Epithelial cell of esophagus (primary cell): ENCODE measurements at regions not wholly inside any gene's neighbourhood (a gene's known extent, or its start where the extent isn't known, plus 50 kb on each side); places are given as distances from the start of the nearest gene placed in this dataset.

Source experiments
- DNase-seq: peaks from one replicate; pipeline ENCODE4 v3.0.0; 2010; ENCODE audit warnings: low read depth
- H3K4me3 ChIP-seq: 2 replicates; pipeline ENCODE4 v1.5.1; 2011; ENCODE audit warnings: mild to moderate bottlenecking, low read length, control low read depth
- CTCF ChIP-seq: IDR thresholded peaks from 2 replicates; pipeline ENCODE4 v1.5.1; 2011; ENCODE audit warnings: low read depth, mild to moderate bottlenecking, low read length, control low read depth, inconsistent platforms; ENCODE audit not compliant: insufficient read depth; ENCODE audit errors: missing control alignments

GRCh38 chr13:89869312-89869711 is 1478.2 kb upstream of the MIR17HG start:
- no peak for TF ChIP-seq CTCF
- no peak overlapping the region for H3K4me3 ChIP-seq
- no peak for DNase-seq

- H3K4me3 ChIP-seq: no peak overlapping the region
- TF ChIP-seq CTCF: no peak
- no peak for DNase-seq
Measured at GRCh38 chr13:89878904-89879303, 1468.6 kb upstream of the MIR17HG start.

GRCh38 chr13:89880201-89880600 is 1467.3 kb upstream of the MIR17HG start:
- no peak overlapping the region for H3K4me3 ChIP-seq
- DNase-seq: no peak
- no peak for TF ChIP-seq CTCF

GRCh38 chr13:89883893-89884448 is 1463.5 kb upstream of the MIR17HG start:
- no peak for DNase-seq
- no peak for TF ChIP-seq CTCF
- H3K4me3 ChIP-seq: no peak overlapping the region

GRCh38 chr13:89890806-89891205 is 1456.7 kb upstream of the MIR17HG start:
- DNase-seq: no peak
- TF ChIP-seq CTCF: no peak
- H3K4me3 ChIP-seq: no peak overlapping the region

- TF ChIP-seq CTCF: no peak
- no peak for DNase-seq
- H3K4me3 ChIP-seq: no peak overlapping the region
Measured at GRCh38 chr13:89891416-89891815, 1456.1 kb upstream of the MIR17HG start.

GRCh38 chr13:89897681-89898080 is 1449.8 kb upstream of the MIR17HG start:
- DNase-seq: peak; percentile 7
- H3K4me3 ChIP-seq: no peak overlapping the region
- TF ChIP-seq CTCF: no peak
